ENCODE measurements at regions not wholly inside any gene's neighbourhood (a gene's known extent, or its start where the extent isn't known, plus 50 kb on each side); places are given as distances from the start of the nearest gene placed in this dataset.

DNA sequence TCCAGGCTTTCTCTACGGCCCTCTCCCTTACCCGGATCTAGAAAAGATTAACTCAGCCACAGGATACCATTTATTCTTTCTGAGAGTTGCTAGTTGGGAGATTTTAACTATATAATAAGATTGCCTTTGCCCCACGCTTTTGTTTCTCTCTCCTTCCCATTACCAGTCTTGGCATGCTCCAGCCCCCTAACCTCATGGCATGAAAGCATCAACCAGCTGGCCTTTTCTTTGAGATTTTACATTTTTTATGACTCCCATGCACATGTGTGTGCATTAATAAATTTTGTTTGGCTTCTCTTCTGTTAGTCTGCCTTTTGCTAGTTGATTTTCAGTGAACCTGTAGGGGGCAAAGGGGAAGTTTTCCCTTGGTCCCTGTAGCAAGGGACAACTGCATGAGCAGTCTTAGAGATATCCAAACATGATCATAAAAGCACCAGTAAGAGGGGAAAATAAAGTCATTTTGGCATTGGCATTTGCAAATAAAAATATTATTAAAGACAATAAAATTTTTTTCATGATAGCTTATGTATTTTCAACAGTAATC lies 73.6 kb downstream of the OXSM start:
- Histone ChIP-seq H3K27me3 (ENCODE audit: control insufficient read depth in 1 of 2, insufficient read depth in 2 of 2, low read length in 2 of 2) (no peaks in the 10 kb centered on the region), H3K4me3 (ENCODE audit: low read depth in 1 of 2, low read length in 2 of 2) (no peak overlapping the region), H3K9me3 (ENCODE audit: low read length) (no peaks in the 10 kb centered on the region), H3K27ac (ENCODE audit: low read depth, low read length) (no peak overlapping the region), H3K36me3 (ENCODE audit: insufficient read depth, low read length) (no peaks in the 10 kb centered on the region), H3K4me1 (ENCODE audit: insufficient read depth, low read length) (no peaks in the 10 kb centered on the region), H3K9ac (ENCODE audit: low read length) (no peak overlapping the region)

DNA sequence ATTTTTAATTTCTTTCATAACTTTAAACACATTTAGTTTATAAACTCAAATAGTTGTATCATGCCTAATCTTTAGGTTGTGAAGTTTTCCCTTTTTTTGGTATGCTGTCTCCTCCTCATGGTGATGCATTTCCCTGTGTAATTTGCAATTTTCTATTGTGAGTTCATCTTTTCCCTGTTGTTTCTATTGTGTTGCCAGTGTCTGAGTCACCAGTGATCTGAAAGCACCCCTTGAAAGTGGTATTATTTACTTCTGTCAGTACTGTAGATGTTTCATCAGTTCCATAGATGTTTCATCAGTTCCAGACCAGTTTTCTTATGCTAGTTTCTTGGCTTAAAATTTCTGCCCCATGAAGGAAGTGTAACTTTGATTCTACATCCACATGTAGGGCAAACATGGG lies 80.6 kb downstream of the OXSM start:
- Histone ChIP-seq H3K27ac (ENCODE audit: low read depth, low read length) (no peak overlapping the region), H3K4me3 (ENCODE audit: low read depth in 1 of 2, low read length in 2 of 2) (no peak overlapping the region), H3K9ac (ENCODE audit: low read length) (no peak overlapping the region), H3K4me1 (ENCODE audit: insufficient read depth, low read length) (no peaks in the 10 kb centered on the region), H3K36me3 (ENCODE audit: insufficient read depth, low read length) (no peaks in the 10 kb centered on the region), H3K9me3 (ENCODE audit: low read length) (no peaks in the 10 kb centered on the region), H3K27me3 (ENCODE audit: control insufficient read depth in 1 of 2, insufficient read depth in 2 of 2, low read length in 2 of 2) (no peaks in the 10 kb centered on the region)

DNA sequence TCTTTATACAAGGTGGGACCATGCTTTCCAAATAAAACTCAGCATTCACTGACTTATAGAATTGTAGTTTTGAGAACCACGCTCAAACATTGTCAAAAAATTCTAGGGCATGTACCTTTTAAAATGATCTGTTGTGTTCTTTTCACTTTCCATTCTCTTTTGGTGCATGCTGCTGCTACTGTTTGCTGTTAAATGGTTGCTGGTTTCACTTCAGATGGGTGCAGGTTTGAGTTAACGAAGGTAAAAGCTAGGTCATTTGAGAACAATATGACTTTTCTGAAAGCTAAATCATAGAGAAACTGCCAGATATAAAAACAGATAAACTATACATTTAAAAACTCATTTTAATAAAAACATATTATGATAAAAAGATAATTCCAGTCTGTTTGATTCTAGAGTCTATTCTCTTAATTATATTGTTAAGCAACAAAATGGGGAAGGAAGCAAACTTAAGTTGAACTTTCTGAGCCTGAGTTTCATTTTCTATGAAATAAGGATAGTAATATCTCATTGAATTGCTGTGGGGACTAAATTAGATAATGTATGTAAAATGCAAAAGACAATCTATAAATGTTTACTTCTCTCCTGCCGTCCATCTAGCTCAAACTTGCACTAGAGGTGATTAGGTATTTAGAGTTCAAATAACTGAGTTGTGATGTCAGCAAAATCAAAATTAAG lies 82.4 kb downstream of the OXSM start:
- Histone ChIP-seq H3K36me3 (ENCODE audit: insufficient read depth, low read length) (no peaks in the 10 kb centered on the region), H3K27me3 (ENCODE audit: control insufficient read depth in 1 of 2, insufficient read depth in 2 of 2, low read length in 2 of 2) (no peaks in the 10 kb centered on the region), H3K9ac (ENCODE audit: low read length) (no peak overlapping the region), H3K27ac (ENCODE audit: low read depth, low read length) (no peak overlapping the region), H3K4me1 (ENCODE audit: insufficient read depth, low read length) (no peaks in the 10 kb centered on the region), H3K9me3 (ENCODE audit: low read length) (no peaks in the 10 kb centered on the region), H3K4me3 (ENCODE audit: low read depth in 1 of 2, low read length in 2 of 2) (no peak overlapping the region)

DNA sequence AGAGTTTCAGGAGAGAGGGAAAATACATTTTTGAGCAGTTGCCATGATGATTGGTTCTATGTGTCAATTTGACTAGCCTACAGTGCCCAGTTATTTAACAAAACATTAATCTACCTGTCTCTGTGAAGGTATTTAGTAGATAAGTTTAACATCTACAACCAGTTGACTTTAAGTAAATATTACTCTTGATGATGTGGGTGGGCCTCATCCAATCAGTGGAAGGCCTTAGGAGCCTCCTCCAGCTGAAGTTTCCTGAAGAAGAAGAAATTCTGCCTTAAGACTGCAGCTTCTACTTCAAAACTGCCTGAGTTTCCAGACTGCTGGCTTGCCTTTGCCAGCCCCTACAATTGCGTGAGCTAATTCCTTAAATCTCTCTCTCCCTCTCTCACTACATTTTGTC lies 93.6 kb downstream of the OXSM start:
- H3K27ac ChIP-seq (ENCODE audit: low read depth, low read length), result no peak overlapping the region
- no peak overlapping the region for H3K9ac ChIP-seq (ENCODE audit: low read length)
- H3K36me3 ChIP-seq (ENCODE audit: insufficient read depth, low read length), result no peaks in the 10 kb centered on the region
- no peaks in the 10 kb centered on the region for H3K9me3 ChIP-seq (ENCODE audit: low read length)
- H3K27me3 ChIP-seq (ENCODE audit: control insufficient read depth in 1 of 2, insufficient read depth in 2 of 2, low read length in 2 of 2), result no peaks in the 10 kb centered on the region
- no peak overlapping the region for H3K4me3 ChIP-seq (ENCODE audit: low read depth in 1 of 2, low read length in 2 of 2)
- H3K4me1 ChIP-seq (ENCODE audit: insufficient read depth, low read length), result no peaks in the 10 kb centered on the region

DNA sequence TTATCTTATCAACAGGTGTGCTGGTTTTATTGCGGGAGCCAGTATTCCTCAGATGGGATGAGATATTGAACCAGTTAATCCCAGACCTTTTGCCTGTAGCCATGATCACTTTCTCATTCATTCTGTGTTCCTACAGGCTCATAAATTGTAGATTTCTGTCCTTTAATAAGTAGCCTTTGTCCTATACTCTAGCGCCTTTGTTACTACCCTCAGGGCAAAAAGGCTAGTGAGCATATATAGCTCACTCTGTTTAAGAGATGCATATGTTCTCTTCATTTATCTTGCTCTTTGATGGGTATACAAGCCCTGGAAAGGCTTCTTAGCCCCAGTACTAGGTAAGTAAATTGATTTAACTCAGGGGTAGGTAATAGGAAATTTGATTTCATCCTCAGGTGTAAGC lies 95.1 kb downstream of the OXSM start:
- Histone ChIP-seq H3K9me3 (ENCODE audit: low read length) (no peaks in the 10 kb centered on the region), H3K36me3 (ENCODE audit: insufficient read depth, low read length) (no peaks in the 10 kb centered on the region), H3K9ac (ENCODE audit: low read length) (no peak overlapping the region), H3K27ac (ENCODE audit: low read depth, low read length) (no peak overlapping the region), H3K27me3 (ENCODE audit: control insufficient read depth in 1 of 2, insufficient read depth in 2 of 2, low read length in 2 of 2) (no peaks in the 10 kb centered on the region), H3K4me1 (ENCODE audit: insufficient read depth, low read length) (no peaks in the 10 kb centered on the region), H3K4me3 (ENCODE audit: low read depth in 1 of 2, low read length in 2 of 2) (no peak overlapping the region)

DNA sequence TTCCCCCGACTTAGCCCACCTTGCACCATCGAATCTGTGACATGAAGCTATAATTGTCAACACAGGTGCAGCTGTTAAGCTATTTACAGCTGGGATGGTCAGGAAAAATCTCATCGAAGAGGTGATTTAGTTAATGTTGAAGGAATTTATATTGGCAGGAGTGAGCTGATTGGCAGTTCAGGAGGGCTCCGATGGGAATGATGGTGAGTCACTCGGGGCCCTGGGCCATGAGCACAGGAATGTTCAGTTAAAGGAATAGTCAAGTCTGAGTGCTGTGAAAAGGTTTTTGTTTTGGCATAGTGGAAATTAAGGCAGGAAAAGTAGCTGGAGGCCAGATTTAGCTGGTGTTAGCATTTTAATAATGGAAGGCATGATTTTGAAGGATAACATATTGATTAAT lies 95.7 kb downstream of the OXSM start:
- H3K27me3 ChIP-seq (ENCODE audit: control insufficient read depth in 1 of 2, insufficient read depth in 2 of 2, low read length in 2 of 2), result no peaks in the 10 kb centered on the region
- H3K27ac ChIP-seq (ENCODE audit: low read depth, low read length), result no peak overlapping the region
- no peak overlapping the region for H3K4me3 ChIP-seq (ENCODE audit: low read depth in 1 of 2, low read length in 2 of 2)
- H3K4me1 ChIP-seq (ENCODE audit: insufficient read depth, low read length), result no peaks in the 10 kb centered on the region
- H3K36me3 ChIP-seq (ENCODE audit: insufficient read depth, low read length), result no peaks in the 10 kb centered on the region
- H3K9me3 ChIP-seq (ENCODE audit: low read length), result no peaks in the 10 kb centered on the region
- H3K9ac ChIP-seq (ENCODE audit: low read length), result no peak overlapping the region

DNA sequence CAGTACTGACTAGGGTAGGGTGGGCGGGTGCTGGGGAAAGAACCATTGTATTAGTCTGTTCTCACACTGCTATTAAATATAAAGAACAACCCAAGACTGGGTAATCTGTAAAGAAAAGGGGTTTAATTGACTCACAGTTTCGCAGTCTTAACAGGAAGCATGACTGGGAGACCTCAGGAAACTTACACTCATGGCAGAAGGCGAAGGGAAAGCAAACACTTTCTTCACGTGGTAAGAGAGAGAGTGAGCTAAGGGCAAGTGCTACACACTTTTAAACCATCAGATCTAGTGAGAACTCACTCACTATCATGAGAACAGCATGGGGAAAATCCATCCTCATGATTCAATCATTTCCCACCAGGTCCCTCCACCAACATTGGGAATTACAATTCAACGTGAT lies 98.0 kb downstream of the OXSM start:
- Histone ChIP-seq H3K27me3 (ENCODE audit: control insufficient read depth in 1 of 2, insufficient read depth in 2 of 2, low read length in 2 of 2) (no peaks in the 10 kb centered on the region), H3K27ac (ENCODE audit: low read depth, low read length) (no peak overlapping the region), H3K4me3 (ENCODE audit: low read depth in 1 of 2, low read length in 2 of 2) (no peak overlapping the region), H3K9ac (ENCODE audit: low read length) (no peak overlapping the region), H3K9me3 (ENCODE audit: low read length) (no peaks in the 10 kb centered on the region), H3K4me1 (ENCODE audit: insufficient read depth, low read length) (no peaks in the 10 kb centered on the region), H3K36me3 (ENCODE audit: insufficient read depth, low read length) (no peaks in the 10 kb centered on the region)

DNA sequence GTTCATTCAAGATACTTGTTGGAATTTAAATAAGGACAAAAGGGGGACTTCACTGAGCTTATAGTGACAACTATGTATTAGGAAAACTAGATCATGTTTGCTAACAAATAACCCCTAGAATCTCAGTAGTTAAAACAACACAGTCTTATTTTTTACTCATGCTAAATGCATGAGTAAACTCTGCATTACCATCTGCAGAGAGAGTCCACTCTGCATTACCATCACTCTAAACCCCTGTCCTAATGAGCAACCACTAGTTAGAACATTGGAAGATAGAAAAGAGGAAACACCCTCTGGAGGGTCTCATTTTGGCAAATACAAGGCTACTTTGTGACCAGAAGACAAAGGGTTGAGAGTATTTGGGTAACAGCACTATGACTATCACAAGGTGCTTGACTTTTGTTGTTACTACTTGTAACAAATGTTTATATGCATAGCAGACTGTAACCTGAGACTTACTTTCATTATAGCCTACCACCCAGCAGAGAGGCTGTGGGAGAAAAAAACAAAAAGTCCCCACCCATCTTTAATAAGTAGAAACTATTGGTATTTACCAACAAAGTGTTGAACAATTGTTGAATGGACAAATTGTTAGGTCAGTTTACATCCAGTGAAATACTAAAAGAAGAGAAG lies 99.1 kb downstream of the OXSM start:
- Histone ChIP-seq H3K27ac (ENCODE audit: low read depth, low read length) (no peak overlapping the region), H3K9ac (ENCODE audit: low read length) (no peak overlapping the region), H3K27me3 (ENCODE audit: control insufficient read depth in 1 of 2, insufficient read depth in 2 of 2, low read length in 2 of 2) (no peaks in the 10 kb centered on the region), H3K4me3 (ENCODE audit: low read depth in 1 of 2, low read length in 2 of 2) (no peak overlapping the region), H3K9me3 (ENCODE audit: low read length) (no peaks in the 10 kb centered on the region), H3K36me3 (ENCODE audit: insufficient read depth, low read length) (no peaks in the 10 kb centered on the region), H3K4me1 (ENCODE audit: insufficient read depth, low read length) (no peaks in the 10 kb centered on the region)

DNA sequence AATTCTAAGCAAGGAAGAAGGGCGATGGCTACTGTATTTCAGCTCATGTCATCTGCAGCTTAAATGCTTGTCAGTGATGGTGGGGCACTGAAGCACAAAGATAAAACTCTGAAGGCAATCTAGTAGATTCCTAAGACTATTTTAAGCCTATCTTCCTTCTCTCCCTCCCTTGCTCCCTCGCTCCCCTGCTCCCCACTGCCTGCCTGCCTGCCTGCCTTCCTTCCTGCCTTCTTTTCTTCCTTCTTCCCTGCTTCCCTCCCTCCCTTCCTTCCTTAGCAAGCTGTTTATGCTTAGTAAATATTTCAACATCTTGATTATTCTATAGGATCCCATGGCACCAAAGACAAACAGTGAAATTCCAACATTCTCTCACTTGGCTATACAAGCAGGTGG lies 99.6 kb downstream of the OXSM start:
- Histone ChIP-seq H3K9ac (ENCODE audit: low read length) (no peak overlapping the region), H3K4me1 (ENCODE audit: insufficient read depth, low read length) (no peaks in the 10 kb centered on the region), H3K27ac (ENCODE audit: low read depth, low read length) (no peak overlapping the region), H3K36me3 (ENCODE audit: insufficient read depth, low read length) (no peaks in the 10 kb centered on the region), H3K27me3 (ENCODE audit: control insufficient read depth in 1 of 2, insufficient read depth in 2 of 2, low read length in 2 of 2) (no peaks in the 10 kb centered on the region), H3K4me3 (ENCODE audit: low read depth in 1 of 2, low read length in 2 of 2) (no peak overlapping the region), H3K9me3 (ENCODE audit: low read length) (no peaks in the 10 kb centered on the region)

DNA sequence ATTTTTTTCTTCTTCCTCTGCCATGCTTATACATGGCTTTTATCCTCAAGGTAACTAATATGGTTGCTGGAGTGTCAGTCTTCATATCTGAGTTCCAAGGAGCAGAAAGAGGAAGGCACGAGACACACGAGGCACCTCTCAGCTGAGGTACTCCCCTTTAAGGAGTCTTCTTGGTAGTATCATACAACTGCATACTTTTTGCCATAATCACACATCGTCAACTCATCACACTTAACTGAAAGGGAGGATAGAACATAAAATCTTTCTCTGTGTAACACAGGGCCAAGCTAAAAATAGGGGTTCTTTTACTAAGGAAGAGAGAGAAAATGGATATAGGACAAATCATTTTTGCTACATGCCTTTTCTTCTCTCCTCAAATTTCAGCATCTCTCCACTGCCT lies 104.2 kb downstream of the OXSM start:
- H3K36me3 ChIP-seq (ENCODE audit: insufficient read depth, low read length), result no peaks in the 10 kb centered on the region
- H3K9me3 ChIP-seq (ENCODE audit: low read length), result no peaks in the 10 kb centered on the region
- H3K4me3 ChIP-seq (ENCODE audit: low read depth in 1 of 2, low read length in 2 of 2), result no peak overlapping the region
- H3K4me1 ChIP-seq (ENCODE audit: insufficient read depth, low read length), result no peaks in the 10 kb centered on the region
- no peaks in the 10 kb centered on the region for H3K27me3 ChIP-seq (ENCODE audit: control insufficient read depth in 1 of 2, insufficient read depth in 2 of 2, low read length in 2 of 2)
- H3K9ac ChIP-seq (ENCODE audit: low read length), result no peak overlapping the region
- no peak overlapping the region for H3K27ac ChIP-seq (ENCODE audit: low read depth, low read length)

DNA sequence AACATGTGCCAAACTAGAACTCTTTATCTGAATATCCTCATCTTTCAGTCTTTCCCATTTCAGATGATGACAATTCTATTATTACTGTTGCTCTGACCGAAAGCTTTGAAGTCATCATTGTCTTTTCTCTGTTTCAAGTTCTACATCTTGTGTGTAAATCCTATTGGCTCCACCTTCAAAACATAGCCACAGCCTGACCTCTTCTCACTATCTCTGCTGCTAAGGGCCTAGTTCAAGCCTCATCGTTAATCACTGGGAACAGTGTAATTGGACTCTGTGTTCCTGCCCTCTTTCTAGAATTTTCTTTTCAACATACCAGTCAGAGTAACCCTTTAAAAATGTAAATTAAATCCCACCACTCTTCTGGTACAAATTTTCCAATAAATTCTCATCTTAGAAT lies 105.1 kb downstream of the OXSM start:
- no peak overlapping the region for H3K9ac ChIP-seq (ENCODE audit: low read length)
- no peak overlapping the region for H3K27ac ChIP-seq (ENCODE audit: low read depth, low read length)
- H3K4me1 ChIP-seq (ENCODE audit: insufficient read depth, low read length), result no peaks in the 10 kb centered on the region
- H3K27me3 ChIP-seq (ENCODE audit: control insufficient read depth in 1 of 2, insufficient read depth in 2 of 2, low read length in 2 of 2), result no peaks in the 10 kb centered on the region
- no peak overlapping the region for H3K4me3 ChIP-seq (ENCODE audit: low read depth in 1 of 2, low read length in 2 of 2)
- H3K9me3 ChIP-seq (ENCODE audit: low read length), result no peaks in the 10 kb centered on the region
- no peaks in the 10 kb centered on the region for H3K36me3 ChIP-seq (ENCODE audit: insufficient read depth, low read length)

DNA sequence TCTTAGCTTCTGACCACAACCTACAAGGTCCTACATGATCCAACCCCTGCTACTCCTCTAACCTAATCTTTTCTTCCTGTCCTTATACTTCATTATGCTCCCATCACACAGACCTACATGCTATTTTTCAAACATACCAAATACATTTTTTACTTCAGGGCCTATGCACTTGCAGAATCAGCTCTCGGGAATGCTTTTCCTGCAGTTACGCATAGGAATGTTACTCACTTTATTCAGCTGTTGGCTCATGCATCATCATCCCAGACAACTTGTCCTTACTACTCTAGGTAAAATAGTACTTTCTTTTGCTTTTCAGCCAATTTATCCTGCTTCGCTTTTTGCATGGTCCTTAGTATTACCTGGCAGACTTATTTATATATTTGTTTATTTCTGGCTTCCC lies 105.6 kb downstream of the OXSM start:
- Histone ChIP-seq H3K9ac (ENCODE audit: low read length) (no peak overlapping the region), H3K4me1 (ENCODE audit: insufficient read depth, low read length) (no peaks in the 10 kb centered on the region), H3K27ac (ENCODE audit: low read depth, low read length) (no peak overlapping the region), H3K27me3 (ENCODE audit: control insufficient read depth in 1 of 2, insufficient read depth in 2 of 2, low read length in 2 of 2) (no peaks in the 10 kb centered on the region), H3K36me3 (ENCODE audit: insufficient read depth, low read length) (no peaks in the 10 kb centered on the region), H3K4me3 (ENCODE audit: low read depth in 1 of 2, low read length in 2 of 2) (no peak overlapping the region), H3K9me3 (ENCODE audit: low read length) (no peaks in the 10 kb centered on the region)
